ENCODE measurements at regions not wholly inside any gene's neighbourhood (a gene's known extent, or its start where the extent isn't known, plus 50 kb on each side); places are given as distances from the start of the nearest gene placed in this dataset.

DNA sequence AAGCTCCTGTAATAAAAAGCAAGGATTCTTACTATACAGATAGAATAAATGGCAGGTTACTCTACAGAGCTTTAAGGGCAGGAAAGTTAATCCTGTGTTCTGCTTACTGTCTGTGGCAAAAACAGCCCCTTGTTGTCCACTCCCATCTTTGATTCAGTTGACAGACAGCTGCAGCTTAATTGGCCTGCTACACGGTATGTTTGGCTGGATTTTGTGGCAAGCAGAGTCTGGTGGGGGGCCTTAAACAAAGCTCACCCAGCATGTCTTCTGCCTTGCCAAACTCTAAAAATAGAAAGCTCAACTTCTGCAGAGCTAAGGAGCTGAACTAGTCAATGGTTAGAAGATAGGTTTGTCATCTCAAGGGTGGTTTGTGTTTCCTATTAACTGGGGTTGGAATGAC, 407.2 kb downstream of the HLX start:
- no peak for DNase-seq (ENCODE audit: extremely low read depth in 1 of 2, low read depth in 1 of 2)

DNA sequence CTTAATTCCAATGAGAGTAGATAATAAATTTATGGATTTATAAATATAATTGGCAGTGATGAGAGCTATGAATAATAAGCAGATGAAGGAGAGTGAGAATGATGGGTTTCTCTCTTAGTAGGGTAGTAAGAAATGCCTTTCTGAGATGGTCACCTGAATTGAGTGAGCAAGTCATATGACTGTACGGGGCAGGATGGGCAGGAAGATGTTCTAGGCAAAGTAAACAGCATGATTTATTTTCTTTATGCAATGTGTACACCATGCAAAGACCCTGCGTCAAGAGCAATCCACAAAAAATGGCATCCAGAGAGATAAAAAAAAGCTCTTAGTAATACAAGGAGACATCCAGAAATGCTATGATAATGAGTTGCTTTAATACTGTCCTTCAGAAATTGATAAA, 409.9 kb downstream of the HLX start:
- no peak for DNase-seq (ENCODE audit: extremely low read depth in 1 of 2, low read depth in 1 of 2)

DNA sequence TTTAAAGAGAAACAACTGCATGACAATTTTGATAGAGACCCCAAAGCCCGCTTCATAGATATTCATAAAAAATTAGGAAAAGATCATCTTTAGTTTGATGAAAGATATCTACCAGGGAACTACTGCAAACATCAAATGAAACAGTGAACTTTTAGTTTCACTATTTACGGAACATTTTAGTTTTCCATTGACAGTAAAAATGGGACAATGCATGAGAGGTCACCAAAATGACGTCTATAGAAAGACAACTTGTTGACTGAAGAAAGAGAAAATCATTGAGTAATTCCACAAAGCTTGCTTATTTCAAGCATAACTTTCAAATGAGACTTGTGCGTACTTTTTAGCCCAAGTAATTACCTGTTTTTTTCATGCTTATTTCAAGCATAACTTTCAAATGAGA, 411.4 kb downstream of the HLX start:
- no peak for DNase-seq (ENCODE audit: extremely low read depth in 1 of 2, low read depth in 1 of 2)

DNA sequence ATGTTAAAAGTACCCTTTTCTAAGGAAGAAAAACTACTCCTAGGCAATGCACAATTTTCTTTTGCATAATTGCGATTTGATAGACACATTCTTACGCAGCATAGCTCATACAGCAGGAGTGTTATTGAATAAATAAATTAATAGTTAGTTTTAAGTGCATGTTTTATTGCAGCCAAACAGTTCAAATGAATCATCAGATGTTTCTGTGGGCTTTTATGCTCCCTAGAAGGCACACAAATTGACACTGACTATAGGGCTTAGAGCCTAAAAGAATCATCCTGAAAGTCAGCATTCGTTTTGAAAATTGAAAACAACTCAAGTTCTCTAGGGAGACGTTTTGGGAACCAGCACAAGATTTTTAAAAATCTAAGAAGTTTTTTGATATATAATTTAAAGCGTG, 411.9 kb downstream of the HLX start:
- DNase-seq (ENCODE audit: extremely low read depth in 1 of 2, low read depth in 1 of 2), result no peak

DNA sequence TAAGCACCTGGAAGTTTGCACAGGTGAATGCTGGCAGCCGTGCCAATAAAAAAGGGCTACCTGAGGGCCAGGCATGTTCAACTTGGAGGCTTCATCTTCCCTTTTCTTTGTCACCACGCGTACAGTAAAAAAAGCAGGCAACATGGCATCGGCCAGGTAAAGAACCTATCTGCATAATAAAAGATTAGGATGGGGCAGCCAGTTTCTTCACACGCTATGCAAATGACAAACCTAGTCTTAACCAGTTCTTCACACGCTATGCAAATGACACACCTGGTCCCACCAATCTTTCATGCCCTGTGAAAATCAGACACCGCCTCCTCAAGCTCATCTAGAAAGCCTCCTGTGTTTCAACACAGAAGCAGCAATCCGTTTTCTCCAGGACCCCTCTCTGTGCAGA, 413.4 kb downstream of the HLX start:
- no peak for DNase-seq (ENCODE audit: extremely low read depth in 1 of 2, low read depth in 1 of 2)

DNA sequence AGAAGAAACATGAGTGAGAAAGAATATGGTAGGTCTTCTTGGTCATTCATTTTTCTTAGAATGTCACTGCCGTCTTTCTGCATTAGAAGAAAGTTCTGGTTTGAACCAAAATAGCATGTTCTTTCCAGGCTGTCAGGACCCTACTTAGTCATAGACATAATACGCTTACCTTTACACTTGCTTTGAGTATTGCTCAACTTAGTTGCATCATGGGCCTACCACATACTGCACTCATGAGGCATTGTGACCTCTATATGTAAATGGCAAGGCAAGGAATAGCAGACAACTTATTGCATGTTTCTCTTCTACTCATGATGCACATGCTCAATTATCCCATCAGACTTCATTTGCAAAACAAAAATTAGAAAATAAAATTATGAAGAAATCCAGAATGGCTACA, 415.0 kb downstream of the HLX start:
- DNase-seq (ENCODE audit: extremely low read depth in 1 of 2, low read depth in 1 of 2), result no peak

DNA sequence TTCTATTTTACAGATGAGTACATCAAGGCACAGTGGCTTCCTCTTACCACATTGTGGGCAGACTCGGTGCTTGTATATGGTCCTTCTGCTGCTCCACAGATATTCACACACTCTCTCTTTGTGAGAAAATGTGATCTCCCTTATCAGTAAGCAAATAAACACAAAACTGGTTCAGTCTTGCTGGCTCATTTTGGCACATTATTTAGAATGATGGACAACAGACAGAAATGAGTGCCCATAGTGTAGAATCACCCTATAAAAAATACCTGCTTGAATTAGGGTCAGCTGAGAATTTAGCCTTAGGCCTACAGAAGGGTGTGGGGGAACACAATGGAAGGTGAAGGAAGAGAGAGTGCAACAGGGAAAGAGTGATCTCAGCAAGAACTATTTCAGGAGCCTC, 423.1 kb downstream of the HLX start:
- DNase-seq (ENCODE audit: extremely low read depth in 1 of 2, low read depth in 1 of 2), result no peak

DNA sequence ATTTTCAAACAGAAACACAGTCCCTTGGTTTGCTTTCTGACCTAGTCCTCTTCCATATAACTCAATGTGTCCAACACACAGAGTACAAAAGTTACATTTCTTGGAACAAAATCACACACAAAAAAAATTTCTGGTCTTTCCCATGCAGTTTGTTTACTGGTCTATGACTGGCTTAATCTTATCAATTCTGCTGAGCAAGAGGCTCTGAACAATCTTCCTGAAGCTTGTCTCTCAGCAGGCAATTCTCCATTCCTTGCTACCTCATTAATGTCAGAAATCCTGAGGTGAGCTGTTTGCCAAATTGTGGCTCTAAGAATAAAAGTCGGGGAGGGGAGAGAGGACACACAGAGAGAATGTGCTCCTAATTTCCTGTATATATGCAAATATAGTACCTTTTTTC, 423.6 kb downstream of the HLX start:
- no peak for DNase-seq (ENCODE audit: extremely low read depth in 1 of 2, low read depth in 1 of 2)

DNA sequence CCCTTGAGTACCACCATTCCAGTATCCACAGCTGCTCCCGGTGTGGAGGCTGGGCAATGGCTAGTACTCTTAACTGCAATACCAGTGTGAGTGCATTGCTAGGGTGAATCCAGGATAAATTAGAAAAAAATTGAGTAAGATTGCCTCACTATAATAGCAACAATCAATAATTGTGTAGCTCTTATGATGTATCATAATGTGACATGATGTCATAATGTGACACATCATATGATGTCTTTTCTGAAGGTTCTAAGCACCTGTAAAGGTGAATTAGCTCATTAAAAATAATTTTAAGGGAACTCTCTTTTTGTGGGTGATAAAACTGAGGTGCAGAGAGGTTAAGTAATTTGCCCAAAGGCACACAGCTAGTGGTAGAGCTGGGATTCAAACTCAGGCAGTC, 424.4 kb downstream of the HLX start:
- DNase-seq (ENCODE audit: extremely low read depth in 1 of 2, low read depth in 1 of 2), result no peak

DNA sequence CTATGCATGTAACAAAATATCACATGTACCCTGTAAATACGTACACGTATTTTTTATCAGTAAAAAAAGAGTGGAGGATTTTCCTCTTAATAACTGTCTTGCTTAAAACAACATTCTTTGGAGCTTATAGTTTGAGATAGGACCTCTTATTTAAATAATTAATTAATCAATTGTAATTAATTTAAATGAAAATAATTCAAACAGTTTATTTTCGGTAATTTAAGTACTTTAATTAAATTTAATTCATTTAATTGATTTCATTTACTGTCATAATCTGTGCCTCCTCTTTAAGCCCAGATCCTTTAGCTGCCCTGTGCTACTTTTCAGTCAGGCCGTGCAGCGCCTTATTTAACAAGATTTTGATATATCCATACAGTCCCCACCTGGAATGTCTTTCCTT, 427.0 kb downstream of the HLX start:
- no peak for DNase-seq (ENCODE audit: extremely low read depth in 1 of 2, low read depth in 1 of 2)

DNA sequence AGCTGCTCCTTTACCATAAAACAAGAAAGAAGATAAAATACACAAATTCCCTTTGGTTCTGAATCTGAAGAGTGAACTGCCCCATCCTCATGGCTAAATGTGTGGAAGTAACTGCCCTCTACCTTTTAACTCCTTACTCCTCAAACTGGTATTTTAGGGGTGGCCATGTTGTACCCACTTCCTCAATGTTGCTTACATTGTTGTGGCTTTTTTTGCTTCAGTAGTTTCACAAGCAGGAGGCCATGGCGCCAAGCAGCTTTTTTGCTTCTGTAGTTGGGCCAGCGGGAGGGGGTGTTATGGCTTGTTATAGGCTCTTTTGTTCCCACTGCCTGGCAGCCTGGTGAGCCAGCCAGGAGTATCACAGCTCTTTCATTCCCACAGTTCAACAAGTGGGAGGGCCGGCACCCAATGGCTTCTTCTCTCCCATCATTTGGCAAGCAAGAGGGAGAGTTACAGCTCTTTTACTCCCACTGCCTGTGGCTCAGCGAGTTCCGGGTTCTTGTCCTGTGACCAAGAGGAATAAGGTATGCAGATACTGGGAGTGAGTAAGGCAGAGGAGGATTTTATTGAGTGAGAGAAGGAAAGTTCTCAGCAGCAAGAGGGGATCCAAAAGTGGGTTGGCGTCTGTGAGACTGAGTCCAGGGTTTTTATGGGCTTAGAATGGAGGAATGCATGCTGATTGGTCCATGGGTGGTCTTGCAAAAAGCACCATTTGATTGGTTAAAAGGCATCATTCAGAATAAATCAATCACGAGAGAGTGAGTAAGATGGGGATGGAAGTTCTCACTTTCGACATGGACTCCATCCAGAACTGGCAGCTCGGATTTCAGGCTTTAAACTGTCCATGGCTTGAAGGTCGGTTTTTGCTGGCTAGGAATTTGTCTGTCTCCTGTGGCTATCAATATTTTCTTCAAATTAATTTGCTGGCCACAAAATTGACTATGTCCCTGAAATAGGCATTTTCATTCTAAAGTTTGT, 429.6 kb downstream of the HLX start:
- DNase-seq (ENCODE audit: extremely low read depth in 1 of 2, low read depth in 1 of 2), result no peak

DNA sequence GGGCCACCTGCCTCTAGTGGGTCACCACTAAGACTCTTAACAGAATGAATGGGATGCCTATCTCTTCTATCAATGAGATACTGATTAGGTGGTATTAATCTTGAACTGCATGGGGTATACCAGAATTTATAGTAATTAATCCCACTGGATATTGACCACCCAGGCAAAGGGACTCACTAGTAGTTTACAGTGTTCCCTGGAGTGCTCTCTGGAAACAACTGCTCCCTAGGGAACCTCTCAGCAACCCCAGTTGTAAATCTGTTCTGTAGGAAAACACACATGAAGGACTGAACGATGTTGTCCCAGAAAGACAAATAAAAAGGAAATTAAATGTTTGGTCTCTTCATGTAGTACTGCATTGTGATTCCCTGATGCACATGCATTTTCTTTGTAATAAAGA, 430.5 kb downstream of the HLX start:
- DNase-seq (ENCODE audit: extremely low read depth in 1 of 2, low read depth in 1 of 2), result no peak

DNA sequence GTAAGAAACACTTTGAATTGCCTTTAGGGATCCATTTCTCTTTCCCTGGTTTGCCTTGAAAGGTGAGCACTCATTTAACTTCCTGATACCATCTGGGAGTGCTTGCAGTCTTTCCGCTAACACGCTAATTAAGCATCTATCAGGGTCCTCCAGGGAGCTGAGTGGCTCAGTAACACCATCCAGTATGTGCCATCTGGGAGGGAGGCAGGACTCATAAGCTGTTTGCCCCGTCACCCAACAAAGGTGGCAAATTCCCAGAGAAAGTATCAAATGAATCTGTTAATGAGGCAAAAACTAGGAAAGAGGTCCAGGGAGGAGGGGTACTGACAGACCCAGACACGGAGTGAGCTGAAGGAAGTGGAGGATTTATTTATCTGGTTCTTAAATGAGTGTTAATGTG, 430.9 kb downstream of the HLX start:
- DNase-seq (ENCODE audit: extremely low read depth in 1 of 2, low read depth in 1 of 2), result no peak

DNA sequence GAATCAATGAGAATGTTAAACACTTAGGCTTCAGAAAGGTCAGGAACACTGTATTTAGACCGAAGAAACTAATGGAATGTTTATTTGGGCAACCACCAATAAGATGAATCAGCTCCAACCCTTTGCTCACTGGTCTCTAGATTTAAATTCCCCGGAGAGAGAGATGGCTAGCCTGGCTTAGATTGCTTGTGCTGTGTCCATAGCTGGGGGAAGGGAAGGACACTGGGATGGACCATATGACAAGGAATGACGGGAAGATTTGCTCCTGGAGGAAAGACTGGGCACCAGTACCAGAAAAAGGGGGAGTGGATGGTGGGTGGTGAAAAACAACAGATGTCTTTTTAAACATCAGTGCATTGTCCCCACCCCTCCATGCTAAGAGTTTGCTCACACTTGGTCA, 426.6 kb downstream of the DUSP10 start:
- DNase-seq (ENCODE audit: extremely low read depth in 1 of 2, low read depth in 1 of 2), result no peak

DNA sequence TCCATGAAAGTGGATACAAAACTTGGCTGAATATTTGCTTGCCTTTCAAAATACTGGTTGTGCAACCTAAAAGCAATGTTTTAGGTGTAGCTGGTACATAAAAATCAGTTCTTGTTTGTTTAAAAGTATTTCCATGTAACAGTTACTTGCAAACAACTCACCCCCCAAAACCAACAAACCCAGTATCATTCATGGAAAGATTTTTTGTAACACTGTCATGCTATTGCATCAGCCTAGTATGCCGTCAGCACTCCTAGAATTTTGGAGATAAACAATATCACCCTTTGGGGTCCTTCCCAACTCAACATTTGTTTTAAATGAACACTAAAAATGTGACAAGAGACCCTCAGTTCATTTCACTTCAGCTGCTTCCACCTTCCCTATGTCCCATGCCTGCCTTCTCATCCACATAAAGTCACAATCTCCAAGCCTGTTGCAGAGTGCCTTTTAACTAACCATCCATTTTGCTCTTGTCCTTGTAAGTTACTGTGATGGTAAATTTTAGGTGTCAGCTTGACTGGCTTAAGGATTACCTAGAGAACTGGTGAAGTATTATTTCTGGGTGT, 425.3 kb downstream of the DUSP10 start:
- DNase-seq (ENCODE audit: extremely low read depth in 1 of 2, low read depth in 1 of 2), result no peak

DNA sequence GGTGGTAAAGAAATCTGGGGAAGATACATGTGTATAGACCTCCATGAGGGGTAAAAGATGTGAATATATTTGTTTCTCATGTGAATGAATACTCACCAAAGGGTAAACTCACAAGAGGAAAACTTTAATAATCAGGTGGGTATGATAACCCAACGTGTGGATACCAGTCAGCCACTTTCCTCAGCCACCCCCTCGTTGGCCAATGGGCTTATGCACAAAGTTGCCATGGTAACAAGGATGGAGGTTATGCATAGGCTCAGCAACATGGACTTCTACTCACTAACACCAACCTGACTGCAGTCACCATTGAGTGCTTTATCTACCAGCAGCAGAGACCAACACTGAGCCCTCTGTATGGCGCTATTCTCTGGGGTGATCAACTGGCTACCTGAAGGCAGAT, 424.4 kb downstream of the DUSP10 start:
- no peak for DNase-seq (ENCODE audit: extremely low read depth in 1 of 2, low read depth in 1 of 2)

DNA sequence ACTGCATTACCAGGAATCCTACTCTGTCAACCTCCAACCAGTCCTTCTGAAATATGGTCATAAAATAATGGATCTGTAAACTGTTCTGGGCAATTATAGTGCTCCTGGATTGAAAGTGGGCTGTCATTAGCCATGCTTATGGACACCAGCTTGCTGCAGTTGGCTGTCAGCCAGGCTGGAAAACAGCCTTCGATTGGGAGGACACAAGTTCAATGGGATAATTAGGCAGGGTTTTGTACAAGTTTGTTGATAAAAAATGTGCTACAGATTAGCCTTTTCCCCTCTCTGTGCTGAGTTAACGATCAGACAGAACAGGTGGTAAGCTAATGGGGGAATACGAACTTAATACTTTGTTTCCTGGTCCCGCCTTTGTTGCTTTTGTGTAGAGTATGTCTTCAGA, 413.9 kb downstream of the DUSP10 start:
- DNase-seq (ENCODE audit: extremely low read depth in 1 of 2, low read depth in 1 of 2), result no peak

DNA sequence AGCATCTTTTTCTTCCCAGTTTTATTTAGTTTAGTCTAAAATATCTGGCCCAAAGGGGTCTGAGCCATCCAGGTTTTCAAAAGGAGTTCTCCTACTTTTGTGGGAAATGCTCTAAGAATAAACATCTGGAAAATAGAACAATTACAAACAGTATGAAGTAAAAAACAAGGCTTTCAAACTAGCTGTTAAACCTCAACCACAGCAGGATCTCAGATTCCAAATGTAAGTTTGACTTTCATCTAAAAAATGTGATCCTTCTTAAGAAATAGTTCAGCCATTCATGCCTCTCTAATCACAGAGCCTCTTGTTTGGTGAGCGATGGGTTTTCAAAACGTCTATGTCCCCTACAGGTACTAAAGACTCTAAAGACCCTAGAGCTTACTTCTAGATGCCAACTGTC, 413.5 kb downstream of the DUSP10 start:
- no peak for DNase-seq (ENCODE audit: extremely low read depth in 1 of 2, low read depth in 1 of 2)

DNA sequence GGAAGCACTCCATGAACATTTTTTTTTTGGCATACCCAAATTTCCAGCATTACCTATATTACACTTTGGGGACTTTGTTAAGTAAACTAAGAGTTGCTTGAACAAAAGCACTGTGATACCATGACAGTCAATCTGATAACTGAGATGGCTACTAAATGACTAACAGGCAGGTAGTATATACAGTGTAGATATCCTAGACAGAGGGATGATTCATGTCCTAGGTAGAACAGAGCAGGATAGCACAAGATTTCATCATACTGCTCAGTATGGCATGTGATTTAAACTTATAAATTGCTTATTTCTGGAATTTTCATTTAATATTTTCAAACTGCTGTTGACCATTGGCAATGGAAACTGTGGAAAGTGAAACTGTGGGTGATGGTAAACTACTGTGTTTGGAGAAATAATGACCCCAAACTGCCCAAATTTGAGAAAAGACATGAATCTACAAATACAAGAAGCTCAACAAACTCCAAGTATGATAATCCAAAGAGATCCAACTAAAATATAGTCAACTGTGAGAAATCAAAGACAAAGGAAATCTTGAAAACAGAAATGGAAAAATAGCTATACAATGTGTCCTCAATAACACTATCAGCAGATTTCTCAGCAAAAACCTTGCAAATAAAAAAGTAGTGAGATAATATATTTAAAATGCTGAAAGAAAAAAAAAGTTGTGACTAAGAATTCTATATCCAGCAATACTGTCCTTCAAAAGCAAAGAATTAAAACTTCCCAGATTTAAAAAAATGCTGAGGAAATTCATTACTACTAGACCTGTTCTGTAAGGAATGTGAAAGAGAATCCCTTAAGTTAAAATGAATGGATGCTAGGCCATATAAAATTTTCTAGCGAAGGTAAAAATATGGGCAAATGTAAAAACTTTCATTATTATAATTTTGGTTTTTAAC, 410.4 kb downstream of the DUSP10 start:
- no peak for DNase-seq (ENCODE audit: extremely low read depth in 1 of 2, low read depth in 1 of 2)

DNA sequence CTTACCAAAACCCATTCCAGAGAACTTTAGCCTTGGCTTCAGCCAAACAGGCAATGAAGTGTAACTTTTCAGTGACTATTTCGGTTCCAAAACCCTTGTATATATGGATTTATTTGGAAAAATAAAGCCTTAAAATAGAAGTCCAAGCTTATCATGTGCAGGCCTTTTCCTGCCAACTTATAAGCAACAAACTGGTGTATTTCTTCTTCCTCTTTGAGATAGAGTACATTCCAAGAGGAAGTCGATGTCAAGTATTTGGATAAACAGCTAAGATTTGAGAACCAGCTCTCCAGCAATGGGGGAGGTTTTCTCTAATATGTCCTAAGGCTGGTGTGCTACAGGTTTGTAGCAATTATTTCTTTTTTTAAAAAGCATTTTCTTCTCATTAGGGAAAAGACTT, 407.8 kb downstream of the DUSP10 start:
- no peak for DNase-seq (ENCODE audit: extremely low read depth in 1 of 2, low read depth in 1 of 2)

All from stimulated activated CD8-positive, alpha-beta memory T cell treated with anti-CD3 and anti-CD28 coated beads, Interleukin-7, amount 100 ng/mL, for 48 hours (primary cell).